GM21515 (cell line): ENCODE measurements at regions not wholly inside any gene's neighbourhood (a gene's known extent, or its start where the extent isn't known, plus 50 kb on each side); places are given as distances from the start of the nearest gene placed in this dataset.
"Not testable (repeated sequence)": the region's sequence is repeated elsewhere in the genome, so short reads cannot be mapped to it uniquely, and the experiment has no call there.

Source experiments
- ATAC-seq: cut with Tn5 transposase; IDR thresholded peaks from one replicate; pipeline ENCODE4 v1.9.1; 2021; ENCODE audit not compliant: unreplicated experiment

DNA sequence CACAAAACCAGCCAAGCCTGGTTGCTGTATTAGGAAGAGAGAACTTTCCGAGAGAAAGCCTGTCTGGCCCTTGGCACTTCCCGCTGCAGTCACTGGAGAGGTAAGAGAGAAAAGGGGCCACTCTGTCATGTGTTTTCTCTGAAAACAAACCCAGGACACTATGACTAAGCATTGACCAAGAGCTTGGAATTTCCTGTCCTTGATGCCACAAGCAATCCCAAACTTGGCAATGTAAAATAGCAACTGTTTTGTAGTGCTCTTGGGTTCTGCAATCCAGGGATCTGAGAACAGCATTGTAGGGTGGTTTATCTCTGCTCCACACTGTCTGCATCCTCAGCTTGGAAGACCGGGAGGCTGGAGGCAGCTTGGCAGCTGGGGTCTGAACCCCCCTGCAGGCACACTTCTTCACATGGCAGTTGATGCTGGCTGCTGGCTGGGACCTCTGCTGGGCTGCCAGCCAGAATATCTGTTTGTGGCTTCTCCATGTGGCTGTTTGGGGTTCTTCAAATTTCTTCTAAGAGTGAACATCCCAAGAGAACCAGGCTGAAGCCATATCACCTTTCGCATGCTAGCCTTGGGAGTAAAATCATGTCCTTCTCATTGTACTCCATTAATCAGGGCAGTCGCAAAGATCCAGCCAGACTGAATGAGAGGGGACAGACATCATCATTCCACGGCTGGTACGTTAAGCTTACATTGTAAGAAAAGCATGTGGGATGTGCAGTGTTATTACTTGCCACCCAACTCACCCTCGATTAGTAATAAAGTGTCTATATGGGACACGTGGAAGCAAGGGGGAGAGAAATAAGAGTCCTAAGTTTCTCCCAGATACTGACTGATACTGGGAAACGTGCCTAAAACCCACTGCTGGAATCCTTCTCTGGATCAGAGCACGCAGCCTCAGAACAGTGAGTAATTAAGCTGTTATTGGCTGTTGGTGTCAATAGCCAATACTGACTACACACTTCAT is 537.4 kb upstream of the B3GAT1 start:
- ATAC-seq = no peak

GRCh38 chr11:134947556-134947955 is 535.5 kb upstream of the B3GAT1 start:
- no peak for ATAC-seq

DNA sequence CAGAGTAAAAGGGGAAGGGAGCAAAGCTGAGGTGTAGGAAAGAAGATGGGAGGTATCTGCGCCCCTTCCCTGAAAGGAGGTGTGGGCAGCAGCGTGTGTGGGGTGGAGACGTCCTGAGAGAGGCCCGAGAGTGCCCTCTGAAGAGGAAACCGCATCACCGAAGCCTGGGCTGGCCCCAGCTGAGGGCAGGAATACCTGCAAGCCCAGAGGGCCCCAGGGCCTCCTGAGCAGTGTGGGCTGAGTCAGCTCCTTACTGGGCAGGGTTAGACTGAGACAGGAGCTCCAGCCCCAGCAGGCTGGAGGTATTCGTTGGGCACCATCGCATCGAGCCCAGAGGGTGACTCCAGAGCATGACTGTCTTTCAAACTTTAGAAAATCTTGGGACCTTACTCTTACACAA is 534.0 kb upstream of the B3GAT1 start:
- ATAC-seq = no peak

- no peak for ATAC-seq
Observed at GRCh38 chr11:134944986-134945385, 532.9 kb upstream of the B3GAT1 start.

DNA sequence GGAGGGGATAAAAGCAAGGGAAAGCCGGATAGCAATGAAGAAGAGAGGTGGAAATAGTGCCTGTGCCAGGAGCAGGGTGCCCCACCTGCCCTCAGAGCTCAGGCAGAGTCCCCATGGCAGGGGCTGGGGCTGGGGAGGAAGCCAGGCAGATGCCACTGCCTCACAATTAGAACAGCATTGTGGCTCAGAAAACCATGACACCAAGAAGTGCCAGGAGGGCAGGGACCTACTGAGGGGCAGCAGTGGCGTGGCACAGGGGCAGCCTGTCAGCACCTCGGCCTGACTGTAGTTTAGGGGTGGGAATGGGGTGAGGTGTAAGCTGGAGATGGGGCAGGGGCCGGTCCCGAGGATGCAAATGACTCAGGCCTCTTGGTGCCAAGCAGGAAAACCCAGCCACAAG is 532.1 kb upstream of the B3GAT1 start:
- ATAC-seq = no peak

- no peak for ATAC-seq
Observed at GRCh38 chr11:134943544-134943943, 531.5 kb upstream of the B3GAT1 start.

DNA sequence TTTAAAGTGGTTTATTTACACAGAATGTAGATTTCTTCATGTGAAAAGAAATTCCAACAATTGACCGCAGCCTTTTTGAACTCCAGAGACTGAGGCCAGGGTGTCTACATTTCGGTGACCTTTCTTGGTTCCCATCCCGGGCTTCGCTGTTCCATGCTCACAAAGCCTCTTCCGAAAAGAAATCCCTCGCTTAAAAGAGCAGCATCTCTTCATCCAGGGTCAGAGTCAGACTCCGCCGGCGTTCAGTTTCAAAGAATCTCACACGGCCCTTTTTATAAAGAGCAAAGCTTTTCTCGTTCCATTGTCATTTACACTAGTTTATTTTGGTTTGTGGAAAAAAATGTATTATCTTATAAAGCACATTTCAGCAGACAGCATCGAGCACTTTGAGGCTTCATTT is 530.6 kb upstream of the B3GAT1 start:
- no peak for ATAC-seq

DNA sequence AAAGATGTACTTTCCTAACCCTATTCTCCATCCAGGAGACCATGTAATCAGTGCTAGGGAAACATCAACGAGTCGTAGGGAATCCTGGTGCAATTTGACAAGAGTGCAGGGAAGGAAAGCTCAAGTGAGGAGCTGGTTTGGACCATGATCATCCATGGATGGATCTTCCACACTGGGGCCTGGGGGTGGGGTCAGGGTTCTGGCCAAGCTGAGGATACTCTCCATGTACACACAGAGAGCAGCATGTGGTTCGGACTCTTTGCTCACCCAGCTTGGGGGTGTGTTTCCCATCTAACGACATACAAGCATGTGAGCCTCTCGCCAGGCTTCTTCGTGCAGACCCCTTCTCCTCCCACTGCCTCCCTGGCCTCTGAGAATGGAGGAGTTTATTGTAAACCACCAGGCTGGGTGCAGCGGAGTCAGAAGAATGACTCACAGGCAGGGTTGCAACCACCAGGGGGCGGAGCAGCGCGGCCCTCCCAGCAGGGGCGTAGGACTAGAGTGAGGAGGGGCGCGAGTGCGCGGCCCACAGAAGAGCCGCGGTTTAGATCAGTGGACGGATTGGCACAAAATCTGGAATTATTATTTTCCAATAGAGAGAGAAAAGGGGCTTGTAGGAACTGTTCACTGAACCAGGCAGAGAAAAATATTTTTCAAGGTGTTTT is 530.0 kb upstream of the B3GAT1 start:
- ATAC-seq = not testable (repeated sequence)

- no peak for ATAC-seq
Observed at GRCh38 chr11:134941326-134941725, 529.3 kb upstream of the B3GAT1 start.

DNA sequence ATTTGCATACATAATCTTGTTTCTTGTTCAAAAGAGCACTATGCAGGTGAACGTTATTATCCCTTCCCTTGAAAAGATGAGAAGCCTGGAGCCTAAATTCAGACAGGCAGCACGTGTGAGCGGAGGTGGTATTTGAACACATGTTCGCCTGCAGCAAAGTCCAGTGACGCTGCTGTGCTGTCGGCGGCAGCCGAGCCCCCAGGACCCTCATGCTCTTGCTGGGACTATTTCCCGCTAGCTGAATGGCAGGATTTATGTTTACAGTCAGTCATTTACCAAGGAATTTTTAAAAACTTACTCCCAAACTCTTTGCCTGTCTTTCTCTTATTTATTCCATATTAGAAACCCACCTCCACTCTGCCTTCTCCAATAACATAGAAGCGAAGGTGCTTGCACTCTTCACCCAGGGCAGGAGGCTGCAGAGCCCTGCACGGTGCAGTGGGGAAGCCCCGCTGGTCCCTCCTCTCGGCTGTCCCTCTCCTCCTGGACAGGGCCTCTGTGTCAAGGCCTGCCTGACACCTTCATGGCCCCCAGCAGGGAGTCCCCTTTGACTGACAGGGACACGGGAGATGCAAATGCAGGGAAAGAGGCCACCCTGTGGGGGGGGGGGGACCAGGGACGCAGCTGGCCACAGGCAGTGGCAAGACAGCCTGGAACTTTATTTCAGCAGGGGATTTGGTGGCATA is 528.5 kb upstream of the B3GAT1 start:
- ATAC-seq = no peak

- no peak for ATAC-seq
Observed at GRCh38 chr11:134939905-134940304, 527.9 kb upstream of the B3GAT1 start.

DNA sequence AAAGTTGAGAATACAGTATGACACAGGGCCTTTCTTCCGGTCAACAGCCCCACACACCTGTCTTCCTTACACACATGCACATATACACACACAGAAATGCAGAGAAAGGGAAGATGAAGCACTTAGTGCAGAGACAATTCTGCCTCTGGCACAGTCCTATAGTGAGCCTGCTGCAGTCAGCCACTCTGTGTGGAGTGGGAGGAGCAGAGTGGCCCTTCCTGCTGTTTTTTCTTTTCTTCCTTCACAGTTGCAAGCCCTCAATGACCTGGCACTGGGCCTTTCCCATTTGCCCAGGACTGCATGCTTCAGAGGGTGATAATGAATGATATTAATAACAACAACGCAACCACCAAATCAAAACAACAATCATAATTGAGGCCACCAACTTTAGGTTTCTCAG is 527.0 kb upstream of the B3GAT1 start:
- no peak for ATAC-seq

GRCh38 chr11:134938212-134938611 is 526.2 kb upstream of the B3GAT1 start:
- no peak for ATAC-seq

- ATAC-seq = not testable (repeated sequence)
Observed at GRCh38 chr11:134937193-134937592, 525.2 kb upstream of the B3GAT1 start.

DNA sequence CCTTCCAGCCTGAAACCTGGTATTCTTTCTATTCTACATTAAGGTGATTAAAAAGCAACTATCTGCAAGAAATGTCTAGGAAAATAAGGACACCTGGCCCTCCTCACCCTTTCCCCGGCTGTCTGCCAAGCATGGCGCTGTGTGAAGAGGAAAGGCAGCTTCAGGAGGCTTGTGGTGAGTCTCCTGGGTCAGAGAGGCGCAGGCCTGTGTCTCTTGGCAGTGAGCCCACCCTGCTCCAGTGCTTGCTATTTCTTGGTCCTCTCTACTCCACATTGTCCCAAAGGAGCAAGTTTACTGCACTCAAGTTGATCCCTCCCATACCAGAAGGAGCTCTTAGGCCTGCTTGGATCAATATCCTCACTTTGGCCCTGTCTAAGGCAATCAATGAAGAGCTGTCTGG is 520.7 kb upstream of the B3GAT1 start:
- ATAC-seq = no peak

GRCh38 chr11:134925432-134925831 is 513.4 kb upstream of the B3GAT1 start:
- no peak for ATAC-seq

- no peak for ATAC-seq
Observed at GRCh38 chr11:134923441-134923840, 511.4 kb upstream of the B3GAT1 start.

DNA sequence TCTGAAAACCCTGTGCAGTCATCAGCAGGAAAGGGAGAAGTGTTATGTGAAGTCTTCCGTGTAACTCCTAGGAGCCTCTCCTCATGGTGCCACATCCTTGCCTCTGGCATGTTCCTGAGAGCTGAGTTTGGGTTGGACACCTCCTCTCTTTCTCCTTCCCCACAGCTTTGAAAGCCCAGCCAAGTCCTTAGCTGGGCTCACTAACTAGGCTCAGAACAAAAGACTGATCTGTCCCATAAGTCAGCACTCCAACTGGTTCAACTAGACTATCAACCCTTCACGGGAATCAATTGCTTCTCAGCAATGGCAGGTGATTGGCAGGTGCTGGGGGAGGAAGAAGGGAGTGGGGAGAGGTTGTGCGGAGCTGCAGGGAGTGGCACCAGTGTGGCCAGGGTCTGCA is 509.9 kb upstream of the B3GAT1 start:
- ATAC-seq = no peak

GRCh38 chr11:134920851-134921608 is 509.0 kb upstream of the B3GAT1 start:
- no peak for ATAC-seq

GRCh38 chr11:134916421-134917213 is 504.6 kb upstream of the B3GAT1 start:
- no peak for ATAC-seq
